K562 (cell line): ENCODE measurements at regions not wholly inside any gene's neighbourhood (a gene's known extent, or its start where the extent isn't known, plus 50 kb on each side); places are given as distances from the start of the nearest gene placed in this dataset.

Source experiments
- ATAC-seq: fragments of 200-7000 bp; cut with Tn5 transposase; 3 replicates; pipeline ENCODE4 v1.9.1; 2020; ENCODE audit warnings: moderate library complexity
- BruUV-seq: library from RNA; stranded (reverse); fragments of 400-500 nt; replicated peaks from 2 replicates; lab custom pipeline; 2021; lab: Mats Ljungman, UMichigan
- CTCF ChIA-PET: fragments of 300-600 bp; formaldehyde crosslinking; extraction: SDS; loops from one replicate; lab custom pipeline; 2021; ENCODE audit warnings: low intra/inter-chr PET ratio; lab: Yijun Ruan, JAX
- POLR2A ChIA-PET: fragments of 300-600, 350-650 bp; sonication (Branson Sonifier 250); formaldehyde crosslinking; extraction: SDS; loops from one replicate; lab custom pipeline; 2021; ENCODE audit warnings: antibody characterized with exemption, inconsistent platforms; lab: Yijun Ruan, JAX
- DNase-seq, 4 experiments: peaks; one replicate each; pipeline versions ENCODE4 v3.0.0 to v3.0.0-alpha.2; 2011 to 2018; ENCODE audit warnings: low spot score in 3 of 4, mixed read lengths in 3 of 4; ENCODE audit errors: extremely low read depth in 1 of 4
- FAIRE-seq: peaks from 2 replicates; lab custom pipeline; 2011; peaks lifted over from hg19 to GRCh38; lab: Jason Lieb, UNC
- H2AFZ ChIP-seq: 2 replicates; pipeline ENCODE4 v1.6.0; 2011; ENCODE audit warnings: low read depth, low read length, control low read depth, inconsistent platforms
- H3K27ac ChIP-seq: fragments of 200-600 bp; 3 replicates; pipeline ENCODE4 v1.8.0; 2011; ENCODE audit warnings: low read depth, mild to moderate bottlenecking, control low read depth, inconsistent platforms, low read length, moderate library complexity, mixed read lengths; ENCODE audit errors: extremely low read depth
- H3K27me3 ChIP-seq, 2 experiments: fragments of 300-600 bp in 1 of 2; 2 replicates in 1 of 2; 3 replicates in 1 of 2; pipeline versions ENCODE4 v1.6.0 to v1.8.0; 2011; ENCODE audit warnings: inconsistent platforms in 2 of 2, low read length in 2 of 2, mild to moderate bottlenecking in 1 of 2, mixed read lengths in 1 of 2, moderate library complexity in 1 of 2; ENCODE audit not compliant: control insufficient read depth in 2 of 2, insufficient read depth in 2 of 2
- H3K36me3 ChIP-seq: fragments of 300-600 bp; 3 replicates; pipeline ENCODE4 v1.8.0; 2011; ENCODE audit warnings: mild to moderate bottlenecking, low read length, inconsistent platforms; ENCODE audit not compliant: control insufficient read depth, insufficient read depth
- H3K4me1 ChIP-seq, 2 experiments: fragments of 200-600 bp in 1 of 2; replicated peaks in 1 of 2; 2 replicates in 1 of 2; 3 replicates in 1 of 2; pipeline versions ENCODE4 v1.5.1 to v1.8.0; 2011; ENCODE audit warnings: inconsistent platforms in 2 of 2, low read length in 2 of 2, mild to moderate bottlenecking in 1 of 2, mixed read lengths in 1 of 2, moderate library complexity in 1 of 2; ENCODE audit not compliant: control insufficient read depth in 2 of 2, insufficient read depth in 2 of 2
- H3K4me2 ChIP-seq: 2 replicates; pipeline ENCODE4 v1.6.1; 2011; ENCODE audit warnings: low read length, control low read depth, inconsistent platforms, mixed read lengths; ENCODE audit not compliant: insufficient read depth
- H3K4me3 ChIP-seq: fragments of 200-600 bp; sonication (generic), shearing (Covaris generic); 2 replicates; pipeline ENCODE4 v1.5.1; 2016; ENCODE audit warnings: control low read depth, inconsistent platforms
- H3K79me2 ChIP-seq: fragments of 200-600 bp; 3 replicates; pipeline ENCODE4 v1.8.0; 2011; ENCODE audit warnings: low read length, inconsistent platforms; ENCODE audit not compliant: control insufficient read depth, insufficient read depth
- H3K9ac ChIP-seq, 2 experiments: 2 replicates each; pipeline versions ENCODE4 v1.6.0 to v1.6.1; 2011; ENCODE audit warnings: low read depth in 2 of 2, low read length in 2 of 2, control low read depth in 1 of 2, inconsistent platforms in 1 of 2, mild to moderate bottlenecking in 1 of 2, mixed read lengths in 1 of 2; ENCODE audit not compliant: insufficient read depth in 1 of 2
- H3K9me1 ChIP-seq: one replicate; pipeline ENCODE4 v1.6.0; 2011; ENCODE audit warnings: inconsistent platforms, mild to moderate bottlenecking, low read length, moderate library complexity; ENCODE audit not compliant: control insufficient read depth, insufficient read depth
- H3K9me3 ChIP-seq: replicated peaks from 2 replicates; pipeline ENCODE4 v1.5.1; 2011; ENCODE audit warnings: low read depth, low read length, inconsistent platforms; ENCODE audit not compliant: control insufficient read depth, insufficient read depth
- H4K20me1 ChIP-seq: replicated peaks from 2 replicates; pipeline ENCODE4 v1.6.1; 2011; ENCODE audit warnings: low read length, inconsistent platforms, mixed read lengths; ENCODE audit not compliant: control insufficient read depth, insufficient read depth
- CAMTA2 ChIP-seq: fragments of 250-450 bp; sonication (Bioruptor Pico); conservative IDR thresholded peaks from 2 replicates; pipeline ENCODE4 v1.5.1; 2022
- CLOCK ChIP-seq: fragments of 250-450 bp; sonication (Bioruptor Pico); IDR thresholded peaks from 2 replicates; pipeline ENCODE4 v1.4.0; 2020; ENCODE audit warnings: mild to moderate bottlenecking, moderate library complexity, borderline replicate concordance
- HDAC1 ChIP-seq, 2 experiments: fragments of 450-650 bp; IDR thresholded peaks; 2 replicates each; pipeline ENCODE4 v1.6.1; 2016 to 2017; ENCODE audit warnings: inconsistent platforms in 1 of 2, mild to moderate bottlenecking in 1 of 2, moderate library complexity in 1 of 2
- HNRNPH1 ChIP-seq: fragments of 200-400 bp; formaldehyde crosslinking; optimal IDR thresholded peaks from 2 replicates; pipeline ENCODE3; 2017; ENCODE audit warnings: low read depth, mild to moderate bottlenecking, low read length, moderate library complexity
- NFRKB ChIP-seq: fragments of 450-650 bp; IDR thresholded peaks from 2 replicates; pipeline ENCODE4 v1.6.1; 2016; ENCODE audit warnings: low read depth
- NR4A1 ChIP-seq, 2 experiments: fragments of 250-450 bp in 1 of 2; fragments of 450-650 bp in 1 of 2; sonication (Bioruptor Pico) in 1 of 2; IDR thresholded peaks; 2 replicates each; pipeline versions ENCODE4 v1.4.0 to v1.6.1; 2016 to 2020; ENCODE audit warnings: mild to moderate bottlenecking in 2 of 2, missing compliant biosample characterization in 1 of 2, missing genetic modification characterization in 1 of 2, moderate library complexity in 1 of 2
- WGBS: fragments of 100-300 bp; shearing (Covaris generic); methylation state at CpG from one replicate; pipeline ENCODE4 v1.1.6; 2016; ENCODE audit warnings: low coverage, mixed read lengths; ENCODE audit not compliant: insufficient coverage; ENCODE audit errors: missing lambda C conversion rate; 5-methylcytosine and 5-hydroxymethylcytosine counted together
- in situ Hi-C: fragments of 300-500 bp; cut with MboI; formaldehyde crosslinking; loops from 4 replicates; pipeline ENCODE4 v1.15.0; 2018; ENCODE audit warnings: inconsistent platforms, mixed read lengths
- intact Hi-C: fragments of 100-400 bp; cut with micrococcal nuclease; formaldehyde crosslinking; loops from 2 replicates; pipeline ENCODE4 v1.14.2; 2022

- intact Hi-C loops, result no loop called here
- Histone ChIP-seq H3K4me3 (no peak overlapping the region), H3K4me2 (no peak overlapping the region), H4K20me1 (no peaks in the 10 kb centered on the region), H3K27me3 (no peaks in the 10 kb centered on the region; a peak in 1 of 5 replicates), H2AFZ (no peak overlapping the region), H3K9me1 (no peaks in the 10 kb centered on the region), H3K9ac (no peak overlapping the region), H3K36me3 (no peaks in the 10 kb centered on the region), H3K79me2 (no peaks in the 10 kb centered on the region)
- ChIA-PET CTCF (no interaction called here), POLR2A (no interaction called here)
- no TSS peak for BruUV-seq
- no peak for ATAC-seq
- 0% methylated on average over 14 of the region's 14 CpGs for WGBS
- in situ Hi-C loops, result no loop called here
- no peak for DNase-seq
- TF ChIP-seq CAMTA2 (no peak), NFRKB (no peak), HNRNPH1 (no peak), NR4A1 (CRISPR knock-in tag; IDR thresholded peaks at IDR 0.05) (no peak), NR4A1 (tag; IDR thresholded peaks at IDR 0.05) (no peak), HDAC1 (IDR thresholded peaks at IDR 0.05) (no peak), CLOCK (CRISPR knock-in tag) (no peak)
- TF ChIP-seq, all 486 proteins: peak for 0
- Histone ChIP-seq H3K9me3 (no peaks in the 10 kb centered on the region), H3K27ac (no peak overlapping the region), H3K4me1 (no peaks in the 10 kb centered on the region)
- FAIRE-seq, result no peak
These were observed 241.1 kb upstream of the PMEPA1 start for GRCh38 chr20:57950764-57951485.
